GM19324 (cell line): ENCODE measurements at regions not wholly inside any gene's neighbourhood (a gene's known extent, or its start where the extent isn't known, plus 50 kb on each side); places are given as distances from the start of the nearest gene placed in this dataset.
"Not testable (repeated sequence)": the region's sequence is repeated elsewhere in the genome, so short reads cannot be mapped to it uniquely, and the experiment has no call there.

Experiments
- ATAC-seq: cut with Tn5 transposase; IDR thresholded peaks from one replicate; pipeline ENCODE4 v1.9.1; 2021; ENCODE audit warnings: mild to moderate bottlenecking, moderate library complexity; ENCODE audit not compliant: unreplicated experiment, low FRiP score

DNA sequence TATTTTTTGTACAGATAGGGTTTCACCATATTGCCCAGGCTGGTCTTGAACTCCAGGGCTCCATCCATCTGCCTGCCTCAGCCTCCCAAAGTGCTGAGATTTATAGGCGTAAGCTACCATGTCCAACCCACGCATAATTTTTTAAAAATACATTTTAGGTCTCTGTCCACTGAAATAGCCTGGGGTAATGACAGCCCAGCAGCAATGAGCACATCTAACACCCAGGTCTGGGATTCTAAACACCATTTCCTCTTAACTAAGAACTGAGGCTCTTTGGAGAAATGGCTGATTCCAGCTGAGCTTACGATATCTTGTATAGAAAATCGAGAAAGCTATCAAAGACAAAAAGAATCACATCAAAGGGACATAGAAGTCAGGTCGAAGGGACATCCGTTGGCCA is 245.3 kb downstream of the PARN start:
- ATAC-seq, result no peak

DNA sequence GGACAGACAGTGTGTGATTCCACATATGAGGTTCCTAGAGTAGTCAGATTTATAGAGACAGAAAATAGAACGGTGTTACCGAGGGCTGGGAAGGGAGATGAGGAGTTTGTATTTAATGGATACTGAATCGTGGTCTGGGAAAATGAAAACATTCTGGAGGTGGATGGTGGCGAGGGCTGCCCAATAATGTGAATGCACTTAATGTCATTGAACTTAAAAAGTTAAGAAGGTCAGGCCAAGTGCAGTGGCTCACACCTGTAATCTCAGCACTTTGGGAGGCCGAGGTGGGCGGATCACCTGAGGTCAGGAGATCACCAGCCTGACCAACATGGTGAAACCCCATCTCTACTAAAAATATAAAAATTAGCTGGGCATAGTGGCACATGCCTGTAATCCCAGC is 246.2 kb downstream of the PARN start:
- ATAC-seq, result not testable (repeated sequence)

DNA sequence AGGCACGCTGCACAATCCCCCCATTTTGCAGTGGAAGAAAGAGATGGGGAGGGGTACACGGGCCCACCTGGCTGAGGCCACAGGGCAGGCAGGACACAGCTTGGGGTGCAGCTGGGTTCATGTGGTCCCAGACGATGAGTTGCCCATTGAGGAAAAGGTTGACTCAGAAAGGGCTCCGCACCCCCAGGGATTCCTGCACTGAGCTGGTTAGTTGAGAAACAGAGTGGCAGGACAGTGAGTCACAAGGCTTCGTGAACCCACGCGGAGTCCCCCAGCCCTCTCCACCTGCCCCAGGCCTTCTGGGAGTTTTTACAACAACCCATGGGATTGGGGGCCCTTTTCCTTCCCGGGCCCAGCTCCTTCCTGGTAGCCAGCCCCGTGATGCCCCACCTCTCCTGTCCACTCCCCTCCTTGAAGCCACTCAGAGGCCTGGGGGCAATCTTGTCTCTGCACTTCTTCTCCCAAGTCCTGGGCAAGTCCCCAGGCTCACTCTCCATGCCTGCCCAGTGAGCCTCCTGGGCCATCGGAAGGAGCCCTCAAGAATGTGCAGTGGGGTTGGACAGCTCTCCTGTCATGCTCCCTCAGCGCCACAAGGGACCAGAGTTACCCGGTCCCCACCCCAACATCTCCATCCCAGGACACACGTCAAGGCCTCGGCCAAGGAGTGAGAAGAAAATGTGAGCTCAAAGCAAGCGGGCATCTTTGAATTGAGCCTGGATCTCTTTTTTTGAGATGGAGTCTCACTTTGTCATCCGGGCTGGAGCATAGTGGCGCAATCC is 251.2 kb downstream of the PARN start:
- ATAC-seq, result no peak

DNA sequence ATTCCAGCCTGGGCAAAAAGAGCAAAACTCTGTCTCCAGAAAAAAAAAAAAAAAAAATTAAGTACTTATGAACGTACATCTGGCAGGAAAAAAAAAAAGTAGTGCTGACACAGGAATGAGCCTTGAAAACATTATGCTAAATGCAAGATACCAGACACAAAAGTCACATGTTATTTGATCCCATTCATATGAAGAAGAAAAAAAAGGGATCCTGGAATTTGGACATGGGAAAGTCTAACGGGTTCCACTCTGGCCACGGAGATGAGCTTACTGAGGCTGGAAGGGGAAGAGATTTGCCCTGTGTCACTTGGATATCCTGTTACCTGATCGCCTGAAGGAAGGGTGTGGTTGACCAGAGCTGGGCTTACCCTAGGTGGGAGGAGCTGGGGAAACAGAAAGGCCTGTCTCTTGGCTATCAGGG is 251.9 kb downstream of the PARN start:
- ATAC-seq, result no peak

DNA sequence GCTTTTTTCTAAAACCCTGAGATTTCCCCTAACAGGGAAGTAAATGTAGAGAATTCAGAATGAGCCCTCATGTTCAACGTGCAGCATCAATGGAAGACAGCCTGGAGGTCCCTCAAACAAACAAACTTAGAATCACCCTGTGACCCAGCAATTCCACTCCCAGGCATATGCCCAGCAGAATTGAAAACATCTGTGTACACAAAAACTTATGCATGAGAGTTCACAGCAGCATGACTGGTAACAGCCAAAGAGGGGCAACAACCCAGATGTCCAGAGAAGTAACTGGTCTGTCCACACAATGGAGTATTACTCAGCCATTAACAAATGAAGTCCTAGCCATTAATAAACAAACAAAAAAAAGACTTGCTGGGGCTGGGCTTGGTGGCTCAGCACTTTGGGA is 252.7 kb downstream of the PARN start:
- ATAC-seq, result no peak

DNA sequence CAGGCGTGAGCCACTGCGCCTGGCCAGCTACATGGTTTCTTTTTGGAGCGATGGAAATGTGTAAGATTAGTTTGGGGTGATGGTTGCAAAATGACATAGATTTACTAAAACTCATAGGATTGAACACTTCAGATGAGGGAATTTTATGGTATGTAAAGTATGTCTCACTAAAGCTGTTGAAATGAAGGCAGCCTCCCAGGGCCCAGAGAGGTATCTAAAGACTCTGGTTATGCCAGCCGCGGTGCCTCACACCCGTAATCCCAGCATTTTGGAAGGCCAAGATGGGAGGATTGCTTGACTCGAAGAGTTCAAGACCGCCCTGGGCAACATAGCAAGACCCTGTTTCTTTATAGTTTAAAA is 254.9 kb downstream of the PARN start:
- no peak for ATAC-seq

DNA sequence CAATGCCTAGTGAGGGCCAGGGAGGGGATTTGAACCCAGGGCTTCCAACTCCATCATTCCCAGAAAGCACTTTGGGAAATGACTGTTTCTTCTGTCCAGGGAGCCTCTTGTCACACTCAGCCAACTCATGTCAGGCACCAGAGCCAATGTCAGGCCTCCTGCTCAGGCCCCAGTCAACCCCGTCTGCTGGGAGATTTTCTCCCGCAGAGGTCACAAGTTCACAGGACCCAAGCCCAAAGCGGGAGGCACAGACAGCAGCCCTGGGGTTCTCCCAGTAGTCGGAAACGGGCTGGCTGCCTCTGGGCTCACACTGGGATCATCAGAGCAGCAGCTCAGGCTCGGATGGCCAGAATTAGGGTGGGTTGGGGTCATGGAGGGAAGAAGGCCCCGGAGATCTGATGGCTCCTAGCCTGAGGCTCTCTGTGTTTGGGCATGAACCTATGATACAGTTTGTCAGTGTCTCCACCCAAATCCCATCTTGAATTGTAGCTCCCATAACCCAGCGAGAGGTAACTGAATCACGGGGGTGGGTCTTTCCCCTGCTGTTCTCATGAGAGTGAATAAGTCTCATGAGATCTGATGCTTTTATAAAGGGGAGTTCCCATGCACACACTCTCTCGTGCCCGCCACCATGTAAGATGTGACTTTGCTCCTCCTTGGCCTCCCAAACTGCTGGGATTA is 255.5 kb downstream of the PARN start:
- no peak for ATAC-seq

DNA sequence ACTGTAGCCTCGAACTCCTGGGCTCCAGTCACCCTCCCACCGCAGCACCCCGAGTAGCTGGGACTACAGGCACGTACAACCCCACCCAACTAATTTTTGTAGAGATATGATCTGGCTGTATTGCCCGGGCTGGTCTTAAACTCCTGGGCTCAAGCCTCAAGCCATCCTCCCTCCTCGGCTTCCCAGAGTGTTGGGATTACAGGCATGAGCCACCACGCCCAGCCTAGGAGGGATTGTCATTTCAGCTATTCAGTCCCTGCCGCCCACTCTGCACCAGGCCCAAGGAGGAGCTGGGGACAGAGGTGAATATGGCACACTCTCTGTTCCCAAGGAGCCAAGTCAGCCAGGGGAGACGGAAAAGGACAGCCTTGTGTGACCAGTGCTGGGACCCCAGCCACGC is 256.2 kb downstream of the PARN start:
- ATAC-seq, result no peak

DNA sequence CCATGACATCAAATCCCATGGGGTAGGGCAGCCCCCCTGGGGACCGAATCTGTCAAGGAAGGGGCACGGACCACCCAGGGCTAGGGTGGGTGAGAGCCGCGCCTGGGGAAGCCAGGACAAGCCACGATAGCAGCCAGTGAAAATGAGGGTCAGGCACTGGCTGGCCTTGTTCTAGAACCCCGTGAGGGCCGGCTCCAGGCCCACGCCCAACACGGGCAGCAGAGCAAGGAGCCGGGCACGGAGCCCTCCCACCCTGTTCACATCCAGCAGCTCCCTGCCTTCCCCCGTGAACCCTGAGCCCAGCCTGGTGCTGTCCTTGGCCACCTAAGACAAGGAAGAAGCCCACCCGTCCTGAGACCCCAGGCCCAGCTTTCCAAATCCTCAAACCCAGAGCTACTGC is 256.7 kb downstream of the PARN start:
- no peak for ATAC-seq

DNA sequence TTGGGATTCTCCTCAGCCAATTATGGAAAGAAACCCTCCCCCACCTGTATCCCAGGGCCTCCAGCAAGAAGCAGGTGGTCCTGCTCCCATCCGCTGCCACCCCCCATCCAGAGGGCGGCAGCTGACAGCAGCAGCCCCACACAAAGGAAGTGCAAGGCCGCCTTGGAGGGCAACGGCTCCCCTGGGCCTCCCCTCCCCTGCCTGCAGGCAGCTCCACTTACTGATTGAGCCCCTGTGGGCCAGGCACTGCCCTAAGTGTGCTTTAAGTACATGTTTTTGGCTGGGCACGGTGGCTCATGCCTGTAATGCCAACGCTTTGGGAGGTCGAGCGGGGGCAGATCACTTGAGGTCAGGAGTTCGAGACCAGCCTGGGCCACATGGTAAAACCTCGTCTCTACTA is 257.6 kb downstream of the PARN start:
- ATAC-seq, result no peak

DNA sequence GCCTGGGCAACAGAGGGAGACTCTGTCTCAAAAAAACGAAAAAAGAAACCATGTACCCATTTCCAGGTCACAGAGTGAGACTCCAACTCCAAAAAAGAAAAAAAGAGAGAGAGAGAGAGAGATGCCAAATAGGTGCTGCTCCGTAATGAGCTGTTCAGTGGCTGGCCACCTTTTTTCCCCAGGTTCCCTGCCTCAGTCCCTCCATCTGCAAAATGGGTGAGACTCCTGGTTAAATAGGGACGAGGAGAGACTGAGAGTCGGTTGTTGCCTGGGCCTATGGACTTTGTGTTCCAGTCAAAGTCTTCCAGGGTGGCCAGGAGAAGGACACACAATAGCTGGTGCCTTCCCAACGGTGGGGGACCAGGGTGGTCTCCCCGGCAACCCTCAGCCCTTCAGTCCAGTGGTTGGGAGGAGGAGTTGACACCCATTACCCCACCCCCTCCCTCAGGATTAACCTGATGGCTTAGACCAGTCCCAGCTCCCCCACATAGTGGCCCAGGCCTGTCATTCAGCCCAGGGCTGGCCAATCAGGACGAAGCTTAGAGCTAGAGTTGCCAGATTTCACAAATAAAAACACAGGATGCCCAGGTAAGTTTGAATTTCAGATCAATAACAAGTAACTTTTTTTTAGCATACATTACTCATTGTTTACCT is 258.2 kb downstream of the PARN start:
- no peak for ATAC-seq

DNA sequence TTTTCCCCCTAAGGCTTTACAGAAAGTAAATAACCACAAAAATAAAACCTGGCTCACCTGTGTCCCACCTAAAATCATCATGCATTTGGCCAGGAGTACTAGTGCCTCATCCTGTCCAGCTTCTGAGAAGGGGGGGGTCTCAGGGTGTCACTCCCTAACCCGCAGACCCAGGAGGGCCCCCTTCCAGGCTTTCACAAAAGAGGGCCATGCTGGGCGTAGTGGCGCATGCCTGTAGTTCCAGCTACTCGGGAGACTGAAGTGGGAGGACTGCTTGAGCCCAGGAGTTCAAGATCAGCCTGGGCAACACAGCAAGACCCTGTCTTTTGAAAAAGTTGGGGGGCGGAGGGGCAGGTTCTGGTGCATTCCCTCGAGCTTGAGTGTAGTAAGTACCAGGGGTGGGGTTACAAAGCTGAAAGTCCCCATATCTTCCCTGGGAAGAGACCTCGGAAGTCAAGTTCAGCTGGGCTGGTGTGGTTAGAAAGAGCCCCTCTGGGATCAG is 259.3 kb downstream of the PARN start:
- no peak for ATAC-seq

DNA sequence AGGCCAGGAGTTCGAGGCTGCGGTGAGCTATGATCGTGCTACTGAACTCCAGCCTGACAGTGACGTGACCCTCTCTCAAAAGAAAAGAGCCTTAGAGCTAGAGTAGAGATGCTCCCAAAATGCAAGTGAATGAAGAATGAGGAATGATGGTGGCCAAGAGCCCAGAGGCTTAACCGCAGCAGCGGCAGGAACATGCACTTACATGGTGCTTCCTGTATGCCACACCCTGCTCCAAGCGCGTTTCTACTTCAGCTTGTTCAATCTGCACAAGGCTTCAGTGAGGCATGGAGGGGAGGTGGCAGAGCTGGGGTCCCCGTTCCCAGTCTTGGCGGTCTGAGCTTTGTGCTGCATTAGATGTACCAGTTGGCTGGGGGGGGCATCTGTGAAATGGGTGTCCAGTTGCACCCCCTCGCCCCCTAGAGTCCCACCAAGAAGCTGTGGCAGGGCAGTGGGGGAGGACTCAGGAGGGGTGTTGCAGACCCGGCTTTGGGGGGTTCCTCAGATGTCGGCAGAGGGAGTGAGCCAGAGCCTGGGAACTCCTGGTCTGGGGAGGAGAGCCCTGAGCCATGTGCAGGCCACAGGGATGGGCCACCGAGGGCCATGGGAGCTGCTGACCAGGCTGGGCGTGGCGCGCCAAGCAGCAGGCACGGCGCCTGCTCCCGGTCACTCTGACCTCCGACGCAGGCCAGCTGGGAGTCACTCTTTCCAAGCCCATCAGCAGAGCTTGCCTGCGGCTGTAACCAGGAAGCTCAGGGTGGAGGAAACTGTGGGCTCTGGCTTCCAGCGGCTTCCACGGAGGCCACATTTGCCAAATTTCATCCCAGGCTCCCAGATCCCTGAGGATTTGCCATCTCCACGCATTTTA is 260.1 kb downstream of the PARN start:
- no peak for ATAC-seq

DNA sequence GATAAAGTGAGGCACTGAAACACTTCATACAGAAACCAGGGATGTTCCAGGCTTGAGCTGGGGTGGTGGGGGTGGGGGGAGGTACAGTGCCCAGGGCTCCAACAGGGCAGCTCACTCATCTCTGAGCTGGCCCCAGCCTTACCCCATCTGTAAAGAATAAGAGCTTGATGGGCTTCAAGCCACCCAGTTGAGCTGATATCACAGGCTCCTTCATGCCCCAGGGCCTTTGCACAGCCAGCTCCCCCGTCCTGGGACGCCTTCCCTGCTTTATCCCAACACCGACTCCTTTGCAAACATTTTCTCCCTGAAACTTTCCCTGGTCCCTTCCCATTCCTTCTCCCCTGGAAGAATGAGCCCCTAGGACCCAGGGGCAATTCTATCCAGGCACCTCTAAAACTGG is 261.7 kb downstream of the PARN start:
- ATAC-seq, result no peak

DNA sequence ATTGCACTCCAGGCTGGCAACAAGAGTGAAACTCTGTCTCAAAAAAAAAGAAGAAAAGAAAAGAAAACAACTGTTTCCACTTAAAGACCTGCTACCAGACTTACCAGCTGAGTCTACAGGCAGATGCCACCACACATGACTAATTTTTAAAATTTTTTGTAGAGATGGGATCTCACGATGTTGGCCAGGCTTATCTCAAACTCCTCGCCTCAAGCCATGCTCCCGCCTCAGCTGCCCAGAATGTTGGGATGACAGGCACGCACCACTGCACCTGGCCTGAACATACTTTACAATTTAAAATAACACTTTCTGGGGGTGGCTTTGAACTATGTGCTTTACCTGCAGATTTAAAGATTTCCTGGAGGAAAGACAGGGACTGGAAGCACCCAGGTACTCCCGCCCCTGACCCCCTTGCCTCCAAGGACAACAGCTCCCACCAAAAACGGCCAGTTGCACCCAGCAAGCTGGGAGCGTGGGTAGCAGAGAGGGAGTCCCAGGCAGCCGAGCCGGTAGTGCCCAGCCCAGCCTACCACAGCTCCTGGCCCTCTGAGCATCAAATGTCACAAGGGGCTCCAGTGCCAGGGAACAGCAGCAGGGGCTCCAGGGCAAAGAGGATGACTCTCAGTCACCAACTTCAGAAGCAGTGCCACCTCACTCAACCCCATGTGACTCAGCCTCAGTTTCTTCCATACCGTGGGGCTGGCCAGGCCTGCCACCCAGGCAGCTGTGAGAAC is 262.9 kb downstream of the PARN start:
- ATAC-seq, result no peak

DNA sequence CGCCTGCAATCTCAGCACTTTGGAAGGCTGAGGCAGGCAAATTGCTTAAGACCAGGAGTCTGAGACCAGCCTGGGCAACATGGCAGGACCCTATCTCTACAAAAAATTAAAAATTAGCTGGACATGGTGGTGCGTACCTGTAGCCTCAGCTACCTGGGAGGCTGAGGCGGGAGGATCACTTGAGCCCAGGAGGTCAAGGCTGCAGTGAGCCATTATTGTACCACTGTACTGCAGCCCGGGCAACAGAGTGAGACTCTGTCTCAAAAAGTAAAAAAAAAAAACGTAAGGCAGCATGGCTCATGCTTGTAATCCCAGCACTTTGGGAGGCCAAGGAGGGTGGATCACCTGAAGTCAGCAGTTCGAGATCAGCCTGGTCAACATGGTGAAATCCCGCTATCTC is 263.6 kb downstream of the PARN start:
- no peak for ATAC-seq

DNA sequence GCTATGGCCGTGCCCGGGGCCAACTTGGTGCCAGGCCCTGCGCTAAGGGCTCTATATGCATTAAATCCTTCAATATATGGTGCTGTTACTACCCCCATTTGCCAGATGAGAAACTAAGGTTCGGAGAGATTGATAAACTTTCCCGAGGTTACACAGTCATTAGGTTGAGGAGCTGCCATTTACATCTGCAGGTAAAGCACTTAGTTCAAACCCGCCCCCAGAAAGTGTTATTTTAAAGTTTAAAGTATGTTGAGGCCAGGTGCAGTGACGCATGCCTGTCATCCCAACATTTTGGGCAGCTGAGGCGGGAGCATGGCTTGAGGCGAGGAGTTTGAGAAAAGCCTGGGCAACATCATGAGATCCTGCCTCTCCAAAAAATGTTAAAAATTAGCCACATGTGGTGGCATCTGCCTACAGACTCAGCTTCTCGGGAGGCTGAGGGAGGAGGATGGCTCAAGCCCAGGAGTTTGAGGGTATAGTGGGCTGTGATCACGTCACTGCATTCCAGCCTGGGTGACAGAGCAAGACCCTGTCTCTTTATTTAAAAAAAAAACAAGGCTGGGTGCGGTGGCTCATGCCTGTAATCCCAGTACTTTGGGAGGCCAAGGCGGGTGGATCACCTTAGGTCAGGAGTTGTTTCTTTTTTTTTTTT is 264.7 kb downstream of the PARN start:
- ATAC-seq, result no peak

DNA sequence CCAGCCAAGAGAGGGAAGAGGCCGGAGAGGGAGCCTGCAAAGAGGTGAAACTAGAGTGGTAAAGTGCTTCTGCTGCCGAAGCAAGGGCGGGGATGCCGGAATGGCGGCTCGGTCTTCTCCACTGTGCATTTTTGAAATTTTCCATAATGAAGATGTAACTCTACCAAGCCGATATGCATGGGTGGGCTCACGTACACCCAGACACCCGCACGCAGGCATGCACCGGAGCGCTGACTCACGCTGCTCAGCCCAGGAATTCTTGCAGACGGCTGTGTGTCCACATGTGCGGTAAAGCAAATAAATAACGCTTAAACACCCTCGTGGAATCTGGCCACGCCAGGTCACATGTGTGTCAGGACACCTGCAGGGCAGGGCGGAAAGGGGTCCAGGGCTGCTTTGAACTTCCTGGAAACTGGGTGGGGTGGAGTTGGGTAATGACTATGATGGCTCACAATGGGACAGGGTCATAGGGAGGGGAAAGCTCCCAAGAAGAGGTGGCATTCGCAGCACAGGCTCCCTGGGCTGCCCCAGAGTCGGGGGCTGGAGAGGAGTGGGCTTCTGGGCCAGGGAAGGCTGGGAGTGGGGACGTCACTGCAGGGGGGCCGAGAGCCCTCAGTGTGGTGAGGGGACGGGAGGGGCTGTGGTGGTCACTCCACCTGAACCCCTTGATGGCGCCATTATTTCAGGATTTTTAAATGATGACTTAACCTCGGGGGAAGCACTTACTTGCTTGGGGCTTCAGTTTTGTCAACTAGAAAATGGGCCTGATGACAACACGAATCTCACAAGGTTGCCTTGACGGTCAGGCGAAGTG is 265.5 kb downstream of the PARN start:
- no peak for ATAC-seq

DNA sequence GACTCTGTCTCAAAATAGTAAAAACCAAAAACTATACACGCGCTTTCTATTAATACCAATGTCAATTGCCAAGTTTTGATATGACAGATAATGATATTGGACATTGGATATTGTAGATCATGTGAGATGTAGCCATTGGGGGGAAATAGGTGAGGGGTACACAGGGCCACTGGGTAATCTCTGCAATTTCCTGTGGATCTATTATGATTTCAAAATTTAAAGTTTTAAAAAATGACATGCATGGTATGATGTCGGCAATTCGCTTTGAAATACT is 266.0 kb downstream of the PARN start:
- no peak for ATAC-seq
